ENCODE measurements at regions not wholly inside any gene's neighbourhood (a gene's known extent, or its start where the extent isn't known, plus 50 kb on each side); places are given as distances from the start of the nearest gene placed in this dataset.
"Not testable (repeated sequence)": the region's sequence is repeated elsewhere in the genome, so short reads cannot be mapped to it uniquely, and the experiment has no call there.

- Histone ChIP-seq H3K4me1 (ENCODE audit: control insufficient read depth in 5 of 5, insufficient read depth in 5 of 5, low read length in 5 of 5) (no peaks in the 10 kb centered on the region), H3K27ac (ENCODE audit: low read depth, low read length) (no peak overlapping the region), H3K9me3 (ENCODE audit: control insufficient read depth in 5 of 5, low read length in 5 of 5) (peaks cover 0 to 8% (median 5%) of the 10 kb centered on the region in 5 donors), H3K9ac (ENCODE audit: low read length in 5 of 5) (no peak overlapping the region), H3K4me3 (ENCODE audit: low read depth in 1 of 5, low read length in 5 of 5) (no peak overlapping the region), H3K36me3 (ENCODE audit: control insufficient read depth in 5 of 5, insufficient read depth in 5 of 5, low read length in 5 of 5) (no peaks in the 10 kb centered on the region), H3K27me3 (ENCODE audit: control insufficient read depth in 5 of 5, insufficient read depth in 4 of 5, low read length in 5 of 5) (no peaks in the 10 kb centered on the region)
These were observed 469.5 kb upstream of the PIK3R1 start for GRCh38 chr5:67746103-67746502.

GRCh38 chr5:67732921-67733320 is 482.6 kb upstream of the PIK3R1 start:
- Histone ChIP-seq H3K4me1 (ENCODE audit: control insufficient read depth in 5 of 5, insufficient read depth in 5 of 5, low read length in 5 of 5) (no peaks in the 10 kb centered on the region), H3K36me3 (ENCODE audit: control insufficient read depth in 5 of 5, insufficient read depth in 5 of 5, low read length in 5 of 5) (no peaks in the 10 kb centered on the region), H3K27ac (ENCODE audit: low read depth, low read length) (no peak overlapping the region), H3K4me3 (ENCODE audit: low read depth in 1 of 5, low read length in 5 of 5) (no peak overlapping the region), H3K9ac (ENCODE audit: low read length in 5 of 5) (no peak overlapping the region), H3K9me3 (ENCODE audit: control insufficient read depth in 5 of 5, low read length in 5 of 5) (no peaks in the 10 kb centered on the region), H3K27me3 (ENCODE audit: control insufficient read depth in 5 of 5, insufficient read depth in 4 of 5, low read length in 5 of 5) (no peaks in the 10 kb centered on the region)

- H3K4me1 ChIP-seq (ENCODE audit: control insufficient read depth in 5 of 5, insufficient read depth in 5 of 5, low read length in 5 of 5), result no peaks in the 10 kb centered on the region
- H3K4me3 ChIP-seq (ENCODE audit: low read depth in 1 of 5, low read length in 5 of 5), result no peak overlapping the region
- no peaks in the 10 kb centered on the region for H3K36me3 ChIP-seq (ENCODE audit: control insufficient read depth in 5 of 5, insufficient read depth in 5 of 5, low read length in 5 of 5)
- H3K27ac ChIP-seq (ENCODE audit: low read depth, low read length), result no peak overlapping the region
- no peaks in the 10 kb centered on the region for H3K27me3 ChIP-seq (ENCODE audit: control insufficient read depth in 5 of 5, insufficient read depth in 4 of 5, low read length in 5 of 5)
- H3K9me3 ChIP-seq (ENCODE audit: control insufficient read depth in 5 of 5, low read length in 5 of 5), result no peaks in the 10 kb centered on the region
- H3K9ac ChIP-seq (ENCODE audit: low read length in 5 of 5), result no peak overlapping the region
These were observed 483.1 kb upstream of the PIK3R1 start for GRCh38 chr5:67732471-67732870.

- Histone ChIP-seq H3K4me1 (ENCODE audit: control insufficient read depth in 5 of 5, insufficient read depth in 5 of 5, low read length in 5 of 5) (no peaks in the 10 kb centered on the region), H3K9me3 (ENCODE audit: control insufficient read depth in 5 of 5, low read length in 5 of 5) (no peaks in the 10 kb centered on the region), H3K36me3 (ENCODE audit: control insufficient read depth in 5 of 5, insufficient read depth in 5 of 5, low read length in 5 of 5) (no peaks in the 10 kb centered on the region), H3K27me3 (ENCODE audit: control insufficient read depth in 5 of 5, insufficient read depth in 4 of 5, low read length in 5 of 5) (no peaks in the 10 kb centered on the region), H3K4me3 (ENCODE audit: low read depth in 1 of 5, low read length in 5 of 5) (no peak overlapping the region), H3K9ac (ENCODE audit: low read length in 5 of 5) (no peak overlapping the region), H3K27ac (ENCODE audit: low read depth, low read length) (no peak overlapping the region)
These were observed 483.7 kb upstream of the PIK3R1 start for GRCh38 chr5:67731886-67732285.

- H3K4me1 ChIP-seq (ENCODE audit: control insufficient read depth in 5 of 5, insufficient read depth in 5 of 5, low read length in 5 of 5), result no peaks in the 10 kb centered on the region
- H3K4me3 ChIP-seq (ENCODE audit: low read depth in 1 of 5, low read length in 5 of 5), result no peak overlapping the region
- no peak overlapping the region for H3K27ac ChIP-seq (ENCODE audit: low read depth, low read length)
- H3K9ac ChIP-seq (ENCODE audit: low read length in 5 of 5), result no peak overlapping the region
- no peaks in the 10 kb centered on the region for H3K36me3 ChIP-seq (ENCODE audit: control insufficient read depth in 5 of 5, insufficient read depth in 5 of 5, low read length in 5 of 5)
- no peaks in the 10 kb centered on the region for H3K27me3 ChIP-seq (ENCODE audit: control insufficient read depth in 5 of 5, insufficient read depth in 4 of 5, low read length in 5 of 5)
- H3K9me3 ChIP-seq (ENCODE audit: control insufficient read depth in 5 of 5, low read length in 5 of 5), result no peaks in the 10 kb centered on the region
These were observed 484.6 kb upstream of the PIK3R1 start for GRCh38 chr5:67730917-67731474.

- Histone ChIP-seq H3K9ac (ENCODE audit: low read length in 5 of 5) (no peak overlapping the region), H3K4me1 (ENCODE audit: control insufficient read depth in 5 of 5, insufficient read depth in 5 of 5, low read length in 5 of 5) (peaks cover 0 to 14% (median 0%) of the 10 kb centered on the region in 5 donors), H3K4me3 (ENCODE audit: low read depth in 1 of 5, low read length in 5 of 5) (no peak overlapping the region), H3K9me3 (ENCODE audit: control insufficient read depth in 5 of 5, low read length in 5 of 5) (no peaks in the 10 kb centered on the region), H3K27me3 (ENCODE audit: control insufficient read depth in 5 of 5, insufficient read depth in 4 of 5, low read length in 5 of 5) (no peaks in the 10 kb centered on the region), H3K27ac (ENCODE audit: low read depth, low read length) (no peak overlapping the region), H3K36me3 (ENCODE audit: control insufficient read depth in 5 of 5, insufficient read depth in 5 of 5, low read length in 5 of 5) (no peaks in the 10 kb centered on the region)
These were observed 487.1 kb upstream of the PIK3R1 start for GRCh38 chr5:67728326-67728890.

GRCh38 chr5:67725604-67726003 is 490.0 kb upstream of the PIK3R1 start:
- no peak overlapping the region for H3K27ac ChIP-seq (ENCODE audit: low read depth, low read length)
- H3K27me3 ChIP-seq (ENCODE audit: control insufficient read depth in 5 of 5, insufficient read depth in 4 of 5, low read length in 5 of 5), result no peaks in the 10 kb centered on the region
- no peak overlapping the region for H3K4me3 ChIP-seq (ENCODE audit: low read depth in 1 of 5, low read length in 5 of 5)
- H3K36me3 ChIP-seq (ENCODE audit: control insufficient read depth in 5 of 5, insufficient read depth in 5 of 5, low read length in 5 of 5), result no peaks in the 10 kb centered on the region
- no peaks in the 10 kb centered on the region for H3K9me3 ChIP-seq (ENCODE audit: control insufficient read depth in 5 of 5, low read length in 5 of 5)
- peaks cover 0 to 14% (median 0%) of the 10 kb centered on the region in 5 donors for H3K4me1 ChIP-seq (ENCODE audit: control insufficient read depth in 5 of 5, insufficient read depth in 5 of 5, low read length in 5 of 5)
- no peak overlapping the region for H3K9ac ChIP-seq (ENCODE audit: low read length in 5 of 5)

GRCh38 chr5:67724412-67725135 is 491.0 kb upstream of the PIK3R1 start:
- Histone ChIP-seq H3K9ac (ENCODE audit: low read length in 5 of 5) (no peak overlapping the region), H3K4me1 (ENCODE audit: control insufficient read depth in 5 of 5, insufficient read depth in 5 of 5, low read length in 5 of 5) (peaks cover 0 to 14% (median 0%) of the 10 kb centered on the region in 5 donors), H3K27me3 (ENCODE audit: control insufficient read depth in 5 of 5, insufficient read depth in 4 of 5, low read length in 5 of 5) (no peaks in the 10 kb centered on the region), H3K36me3 (ENCODE audit: control insufficient read depth in 5 of 5, insufficient read depth in 5 of 5, low read length in 5 of 5) (no peaks in the 10 kb centered on the region), H3K9me3 (ENCODE audit: control insufficient read depth in 5 of 5, low read length in 5 of 5) (no peaks in the 10 kb centered on the region), H3K27ac (ENCODE audit: low read depth, low read length) (no peak overlapping the region), H3K4me3 (ENCODE audit: low read depth in 1 of 5, low read length in 5 of 5) (no peak overlapping the region)

- no peak overlapping the region for H3K9ac ChIP-seq (ENCODE audit: low read length in 5 of 5)
- H3K27ac ChIP-seq (ENCODE audit: low read depth, low read length), result no peak overlapping the region
- H3K27me3 ChIP-seq (ENCODE audit: control insufficient read depth in 5 of 5, insufficient read depth in 4 of 5, low read length in 5 of 5), result no peaks in the 10 kb centered on the region
- no peak overlapping the region for H3K4me3 ChIP-seq (ENCODE audit: low read depth in 1 of 5, low read length in 5 of 5)
- peaks cover 0 to 14% (median 0%) of the 10 kb centered on the region in 5 donors for H3K4me1 ChIP-seq (ENCODE audit: control insufficient read depth in 5 of 5, insufficient read depth in 5 of 5, low read length in 5 of 5)
- H3K36me3 ChIP-seq (ENCODE audit: control insufficient read depth in 5 of 5, insufficient read depth in 5 of 5, low read length in 5 of 5), result no peaks in the 10 kb centered on the region
- H3K9me3 ChIP-seq (ENCODE audit: control insufficient read depth in 5 of 5, low read length in 5 of 5), result no peaks in the 10 kb centered on the region
These were observed 491.7 kb upstream of the PIK3R1 start for GRCh38 chr5:67723873-67724272.

GRCh38 chr5:67722582-67722981 is 493.0 kb upstream of the PIK3R1 start:
- H3K9ac ChIP-seq (ENCODE audit: low read length in 5 of 5); H3K4me3 ChIP-seq (ENCODE audit: low read depth in 1 of 5, low read length in 5 of 5); H3K36me3 ChIP-seq (ENCODE audit: control insufficient read depth in 5 of 5, insufficient read depth in 5 of 5, low read length in 5 of 5); H3K9me3 ChIP-seq (ENCODE audit: control insufficient read depth in 5 of 5, low read length in 5 of 5); H3K27ac ChIP-seq (ENCODE audit: low read depth, low read length); H3K27me3 ChIP-seq (ENCODE audit: control insufficient read depth in 5 of 5, insufficient read depth in 4 of 5, low read length in 5 of 5): not testable (repeated sequence)
- H3K4me1 ChIP-seq (ENCODE audit: control insufficient read depth in 5 of 5, insufficient read depth in 5 of 5, low read length in 5 of 5), result peaks cover 0 to 14% (median 0%) of the 10 kb centered on the region in 5 donors

Data from subcutaneous abdominal adipose tissue (tissue), 5 donors.